Endothelial cell (in vitro differentiated cells): ENCODE measurements at regions not wholly inside any gene's neighbourhood (a gene's known extent, or its start where the extent isn't known, plus 50 kb on each side); places are given as distances from the start of the nearest gene placed in this dataset.

ENCODE experiments used
- DNase-seq: peaks from one replicate; pipeline ENCODE4 v3.0.0; 2021; ENCODE audit warnings: low spot score
- H3K27ac Mint-ChIP-seq: one replicate; pipeline ENCODE4 v1.8.0; 2021; ENCODE audit warnings: mixed read lengths, inconsistent platforms; ENCODE audit not compliant: unreplicated experiment
- H3K27me3 Mint-ChIP-seq: one replicate; pipeline ENCODE4 v1.8.0; 2021; ENCODE audit warnings: mild to moderate bottlenecking, moderate library complexity, mixed read lengths, inconsistent platforms; ENCODE audit not compliant: unreplicated experiment
- H3K36me3 Mint-ChIP-seq: one replicate; pipeline ENCODE4 v1.8.0; 2021; ENCODE audit warnings: mild to moderate bottlenecking, low read depth, mixed read lengths, inconsistent platforms; ENCODE audit not compliant: unreplicated experiment
- H3K4me1 Mint-ChIP-seq: one replicate; pipeline ENCODE4 v1.8.0; 2021; ENCODE audit warnings: mild to moderate bottlenecking, mixed read lengths, inconsistent platforms; ENCODE audit not compliant: unreplicated experiment
- H3K4me3 Mint-ChIP-seq: one replicate; pipeline ENCODE4 v1.8.0; 2021; ENCODE audit warnings: mild to moderate bottlenecking, mixed read lengths, inconsistent platforms; ENCODE audit not compliant: unreplicated experiment
- H3K9me3 Mint-ChIP-seq: one replicate; pipeline ENCODE4 v1.8.0; 2021; ENCODE audit warnings: mixed read lengths, inconsistent platforms; ENCODE audit not compliant: unreplicated experiment
- CTCF ChIP-seq: fragments of 200-600 bp; sonication (generic); IDR thresholded peaks from one replicate; pipeline ENCODE4 v1.5.0; 2021; ENCODE audit warnings: antibody characterized with exemption; ENCODE audit not compliant: unreplicated experiment

GRCh38 chr18:27253571-27253970 lies 68.5 kb upstream of the CHST9 start:
- H3K4me3 Mint-ChIP-seq: no peak overlapping the region
- H3K9me3 Mint-ChIP-seq: no peaks in the 10 kb centered on the region
- peaks cover 4% of the 10 kb centered on the region for H3K4me1 Mint-ChIP-seq
- H3K36me3 Mint-ChIP-seq: no peaks in the 10 kb centered on the region
- H3K27ac Mint-ChIP-seq: no peak overlapping the region
- no peak for DNase-seq
- H3K27me3 Mint-ChIP-seq: no peaks in the 10 kb centered on the region
- no peak for TF ChIP-seq CTCF

- DNase-seq: no peak
- peaks cover 4% of the 10 kb centered on the region for H3K4me1 Mint-ChIP-seq
- no peak overlapping the region for H3K4me3 Mint-ChIP-seq
- H3K36me3 Mint-ChIP-seq: no peaks in the 10 kb centered on the region
- no peak overlapping the region for H3K27ac Mint-ChIP-seq
- no peaks in the 10 kb centered on the region for H3K9me3 Mint-ChIP-seq
- no peaks in the 10 kb centered on the region for H3K27me3 Mint-ChIP-seq
- no peak for TF ChIP-seq CTCF
Measured at GRCh38 chr18:27250471-27250870, 65.4 kb upstream of the CHST9 start.

GRCh38 chr18:27249933-27250332 lies 64.8 kb upstream of the CHST9 start:
- Mint-ChIP-seq H3K36me3 (no peaks in the 10 kb centered on the region), H3K27me3 (no peaks in the 10 kb centered on the region), H3K9me3 (no peaks in the 10 kb centered on the region), H3K27ac (no peak overlapping the region), H3K4me1 (peaks cover 4% of the 10 kb centered on the region), H3K4me3 (no peak overlapping the region)
- no peak for DNase-seq
- no peak for TF ChIP-seq CTCF

GRCh38 chr18:27244259-27244658 lies 59.2 kb upstream of the CHST9 start:
- Mint-ChIP-seq H3K4me3 (no peak overlapping the region), H3K27me3 (no peaks in the 10 kb centered on the region), H3K4me1 (no peaks in the 10 kb centered on the region), H3K36me3 (no peaks in the 10 kb centered on the region), H3K9me3 (no peaks in the 10 kb centered on the region), H3K27ac (no peak overlapping the region)
- DNase-seq: no peak
- no peak for TF ChIP-seq CTCF

GRCh38 chr18:27242392-27243047 lies 57.4 kb upstream of the CHST9 start:
- H3K9me3 Mint-ChIP-seq: no peaks in the 10 kb centered on the region
- no peak for DNase-seq
- H3K36me3 Mint-ChIP-seq: no peaks in the 10 kb centered on the region
- no peak overlapping the region for H3K4me3 Mint-ChIP-seq
- TF ChIP-seq CTCF: no peak
- no peak overlapping the region for H3K27ac Mint-ChIP-seq
- no peaks in the 10 kb centered on the region for H3K4me1 Mint-ChIP-seq
- no peaks in the 10 kb centered on the region for H3K27me3 Mint-ChIP-seq
